ENCODE measurements at regions not wholly inside any gene's neighbourhood (a gene's known extent, or its start where the extent isn't known, plus 50 kb on each side); places are given as distances from the start of the nearest gene placed in this dataset.

- TF ChIP-seq RAD21 (IDR thresholded peaks at IDR 0.05 in 1 of 2, conservative IDR thresholded peaks at IDR 0.05 in 1 of 2; ENCODE audit: low read depth in 2 of 2, low read length in 2 of 2) (no peak), TBP (IDR thresholded peaks at IDR 0.05; ENCODE audit: low read depth, low read length) (no peak), CBX8 (IDR thresholded peaks at IDR 0.05; ENCODE audit: borderline replicate concordance, low read depth, low read length) (no peak), SAP30 (IDR thresholded peaks at IDR 0.05; ENCODE audit: insufficient read depth, insufficient replicate concordance, low read length) (no peak), HDAC2 (IDR thresholded peaks at IDR 0.05; ENCODE audit: borderline replicate concordance in 1 of 2, low read depth in 2 of 2, low read length in 2 of 2) (no peak), GABPA (IDR thresholded peaks at IDR 0.05; ENCODE audit: borderline replicate concordance, insufficient read depth, low read length) (no peak), SP4 (IDR thresholded peaks at IDR 0.05; ENCODE audit: low read length) (no peak), PHF8 (conservative IDR thresholded peaks at IDR 0.05; ENCODE audit: low read depth, low read length) (no peak)
Measured at GRCh38 chr2:48854681-48855080, 99.2 kb upstream of the LHCGR start (continued).
